ENCODE measurements at regions not wholly inside any gene's neighbourhood (a gene's known extent, or its start where the extent isn't known, plus 50 kb on each side); places are given as distances from the start of the nearest gene placed in this dataset.

- Mint-ChIP-seq H3K27ac (no peak overlapping the region), H3K27me3 (ENCODE audit: low read depth) (peaks cover 10% of the 10 kb centered on the region)
Measured at GRCh38 chr3:24033818-24034217, 88.7 kb downstream of the NR1D2 start.

DNA sequence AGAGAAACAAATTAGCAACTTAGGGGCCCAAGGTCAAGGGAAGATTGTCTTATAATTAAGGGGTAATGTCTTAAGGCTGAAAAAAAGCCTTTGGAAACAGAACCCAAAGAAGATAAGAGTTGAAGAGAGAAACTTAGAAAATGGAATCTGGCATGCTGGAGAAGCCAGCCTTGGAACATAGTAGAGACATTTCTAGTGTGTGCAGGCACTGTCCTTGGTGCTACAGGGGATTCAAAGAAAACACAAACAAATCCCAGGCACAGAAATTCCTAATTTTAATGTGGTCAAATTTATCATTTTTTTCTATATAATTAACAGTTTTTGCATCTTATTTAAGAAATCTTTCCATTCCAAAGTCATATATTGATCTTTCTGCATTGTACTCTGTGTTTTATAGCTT is 89.4 kb downstream of the NR1D2 start:
- H3K36me3 Mint-ChIP-seq: no peaks in the 10 kb centered on the region
- H3K4me3 Mint-ChIP-seq: no peak overlapping the region
- no peak for DNase-seq (ENCODE audit: low spot score in 2 of 2, unreplicated experiment in 2 of 2)

More at GRCh38 chr3:24033818-24034217, 88.7 kb downstream of the NR1D2 start:
- Mint-ChIP-seq H3K36me3 (no peaks in the 10 kb centered on the region), H3K9me3 (peaks cover 30% of the 10 kb centered on the region), H3K4me1 (peaks cover 7% of the 10 kb centered on the region), H3K4me3 (no peak overlapping the region)
- TF ChIP-seq CTCF (IDR thresholded peaks at IDR 0.05; ENCODE audit: unreplicated experiment): no peak
- DNase-seq (ENCODE audit: low spot score in 2 of 2, unreplicated experiment in 2 of 2): no peak

GRCh38 chr3:24037971-24038370 is 92.9 kb downstream of the NR1D2 start:
- Mint-ChIP-seq H3K36me3 (no peaks in the 10 kb centered on the region), H3K9me3 (peaks cover 9% of the 10 kb centered on the region), H3K27me3 (ENCODE audit: low read depth) (peaks cover 3% of the 10 kb centered on the region), H3K4me1 (peaks cover 7% of the 10 kb centered on the region), H3K27ac (no peak overlapping the region), H3K4me3 (no peak overlapping the region)
- no peak for TF ChIP-seq CTCF (IDR thresholded peaks at IDR 0.05; ENCODE audit: unreplicated experiment)
- no peak for DNase-seq (ENCODE audit: low spot score in 2 of 2, unreplicated experiment in 2 of 2)

More for the DNA sequence above, 89.4 kb downstream of the NR1D2 start:
- no peak for TF ChIP-seq CTCF (IDR thresholded peaks at IDR 0.05; ENCODE audit: unreplicated experiment)
- Mint-ChIP-seq H3K27me3 (ENCODE audit: low read depth) (peaks cover 7% of the 10 kb centered on the region), H3K27ac (no peak overlapping the region), H3K4me1 (peaks cover 3% of the 10 kb centered on the region), H3K9me3 (peaks cover 30% of the 10 kb centered on the region)

GRCh38 chr3:24040311-24040710 is 95.2 kb downstream of the NR1D2 start:
- no peaks in the 10 kb centered on the region for H3K36me3 Mint-ChIP-seq
- TF ChIP-seq CTCF (IDR thresholded peaks at IDR 0.05; ENCODE audit: unreplicated experiment): no peak
- no peak for DNase-seq (ENCODE audit: low spot score in 2 of 2, unreplicated experiment in 2 of 2)
- H3K4me1 Mint-ChIP-seq: peaks cover 7% of the 10 kb centered on the region
- H3K27ac Mint-ChIP-seq: no peak overlapping the region
- H3K4me3 Mint-ChIP-seq: no peak overlapping the region
- no peaks in the 10 kb centered on the region for H3K9me3 Mint-ChIP-seq
- no peaks in the 10 kb centered on the region for H3K27me3 Mint-ChIP-seq (ENCODE audit: low read depth)

- peak overlapping the region; percentile 63 for H3K27ac Mint-ChIP-seq
Measured at GRCh38 chr3:24042174-24043059, 97.3 kb downstream of the NR1D2 start.

More at GRCh38 chr3:24042174-24043059, 97.3 kb downstream of the NR1D2 start:
- Mint-ChIP-seq H3K9me3 (no peaks in the 10 kb centered on the region), H3K36me3 (no peaks in the 10 kb centered on the region), H3K27me3 (ENCODE audit: low read depth) (no peaks in the 10 kb centered on the region), H3K4me3 (no peak overlapping the region), H3K4me1 (peaks cover 9% of the 10 kb centered on the region)
- DNase-seq (ENCODE audit: low spot score in 2 of 2, unreplicated experiment in 2 of 2): no peak
- no peak for TF ChIP-seq CTCF (IDR thresholded peaks at IDR 0.05; ENCODE audit: unreplicated experiment)
